ENCODE measurements at regions not wholly inside any gene's neighbourhood (a gene's known extent, or its start where the extent isn't known, plus 50 kb on each side); places are given as distances from the start of the nearest gene placed in this dataset.
"Not testable (repeated sequence)": the region's sequence is repeated elsewhere in the genome, so short reads cannot be mapped to it uniquely, and the experiment has no call there.

DNA sequence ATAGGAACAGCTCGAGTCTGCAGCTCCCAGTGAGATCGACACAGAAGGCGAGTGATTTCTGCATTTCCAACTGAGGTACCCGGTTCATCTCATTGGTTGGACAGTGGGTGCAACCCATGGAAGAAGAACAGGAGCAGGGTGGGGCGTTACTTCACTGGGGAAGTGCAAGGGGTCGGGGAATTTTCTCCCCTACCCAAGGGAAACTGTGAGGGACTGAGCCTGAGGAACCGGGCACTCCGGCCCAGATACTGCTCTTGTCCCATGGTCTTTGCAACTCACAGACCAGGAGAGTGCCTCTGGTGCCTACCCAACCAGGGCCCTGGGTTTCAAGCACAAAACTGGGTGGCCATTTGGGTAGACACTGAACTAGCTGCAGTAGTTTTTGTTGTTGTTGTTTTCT is 307.1 kb downstream of the AMY1C start:
- Histone ChIP-seq H3K4me1 (ENCODE audit: control insufficient read depth, extremely low read depth, insufficient read depth, low read length) (no peaks in the 10 kb centered on the region), H2AFZ (ENCODE audit: low read depth, low read length) (no peak overlapping the region), H3K4me3 (replicated peaks in 1 of 3; ENCODE audit: insufficient read depth in 1 of 3, low read depth in 1 of 3, low read length in 3 of 3) (no peak overlapping the region), H4K20me1 (replicated peaks; ENCODE audit: control insufficient read depth, extremely low read depth, insufficient read depth, low read length) (no peaks in the 10 kb centered on the region), H3K9ac (replicated peaks; ENCODE audit: extremely low read depth, insufficient read depth, low read length) (no peak overlapping the region), H3K9me3 (replicated peaks; ENCODE audit: control insufficient read depth, insufficient read depth, low read length) (no peaks in the 10 kb centered on the region), H3K79me2 (ENCODE audit: control insufficient read depth, insufficient read depth, low read length) (no peaks in the 10 kb centered on the region), H3K27me3 (ENCODE audit: control insufficient read depth in 2 of 2, insufficient read depth in 2 of 2, low read length in 2 of 2) (no peaks in the 10 kb centered on the region), H3K4me2 (ENCODE audit: insufficient read depth, low read length) (no peak overlapping the region), H3K27ac (ENCODE audit: insufficient read depth, low read depth, low read length) (no peak overlapping the region), H3K9me1 (replicated peaks; ENCODE audit: control insufficient read depth, extremely low read depth, insufficient read depth, low read length) (no peaks in the 10 kb centered on the region), H3K36me3 (ENCODE audit: control insufficient read depth in 2 of 2, extremely low read depth in 1 of 2, insufficient read depth in 2 of 2, low read length in 2 of 2) (no peaks in the 10 kb centered on the region)
- no peak for TF ChIP-seq FOS (IDR thresholded peaks at IDR 0.05; ENCODE audit: borderline replicate concordance, insufficient read depth, low read length)
- TF ChIP-seq POLR2AphosphoS5 (IDR thresholded peaks at IDR 0.05; ENCODE audit: insufficient read depth, low read depth, low read length): no peak
- TF ChIP-seq, protein P1, sequence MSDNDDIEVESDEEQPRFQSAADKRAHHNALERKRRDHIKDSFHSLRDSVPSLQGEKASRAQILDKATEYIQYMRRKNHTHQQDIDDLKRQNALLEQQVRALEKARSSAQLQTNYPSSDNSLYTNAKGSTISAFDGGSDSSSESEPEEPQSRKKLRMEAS (IDR thresholded peaks at IDR 0.05; ENCODE audit: insufficient read depth, insufficient read length): no peak
- TF ChIP-seq GATA2 (IDR thresholded peaks at IDR 0.05; ENCODE audit: insufficient read depth, insufficient read length, low read depth, low read length): no peak
- TF ChIP-seq EZH2 (IDR thresholded peaks at IDR 0.05; ENCODE audit: borderline replicate concordance, low read depth, low read length, severe bottlenecking): no peak
- BruUV-seq (replicated peaks): no TSS peak
- dilution Hi-C loops (cut with MboI; ENCODE audit: extremely low pct_ligation_motif_present, low sequenced_read_pairs): no loop called here
- CTCF ChIA-PET: no interaction called here
- FAIRE-seq (no peak), DNase-seq (ENCODE audit: low read depth, low spot score) (no peak)
- intact Hi-C loops (cut with micrococcal nuclease): no loop called here
- POLR2A ChIA-PET: no interaction called here

DNA sequence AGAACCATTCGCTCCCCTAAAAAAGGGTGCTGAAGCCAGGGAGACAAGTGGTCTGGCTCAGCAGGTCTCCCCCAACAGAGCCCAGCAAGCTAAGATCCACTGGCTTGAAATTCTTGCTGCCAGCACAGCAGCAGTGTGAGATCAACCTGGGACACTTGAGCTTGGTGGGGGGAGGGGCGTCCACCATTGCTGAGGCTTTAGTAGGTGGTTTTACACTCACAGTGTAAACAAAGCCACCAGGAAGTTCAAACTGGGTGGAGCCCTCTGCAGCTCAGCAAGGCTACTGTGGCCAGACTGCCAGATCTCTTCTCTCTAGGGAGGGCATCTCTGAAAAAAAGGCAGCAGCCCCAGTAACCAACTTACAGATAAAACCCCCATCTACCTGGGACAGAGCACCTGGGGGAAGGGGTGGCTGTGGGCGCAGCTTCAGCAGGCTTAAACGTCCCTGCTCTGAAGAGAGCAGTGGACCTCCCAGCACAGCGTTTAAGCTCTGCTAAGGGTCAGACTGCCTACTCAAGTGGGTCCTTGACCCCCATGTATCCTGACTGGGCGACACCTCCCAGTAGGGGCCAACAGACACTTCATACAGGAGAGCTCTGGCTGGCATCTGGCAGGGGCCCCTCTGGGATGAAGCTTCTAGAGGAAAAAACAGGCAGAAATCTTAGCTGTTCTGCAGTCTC is 307.7 kb downstream of the AMY1C start:
- H2AFZ ChIP-seq (ENCODE audit: low read depth, low read length); H3K79me2 ChIP-seq (ENCODE audit: control insufficient read depth, insufficient read depth, low read length); H3K4me1 ChIP-seq (ENCODE audit: control insufficient read depth, extremely low read depth, insufficient read depth, low read length); intact Hi-C loops (cut with micrococcal nuclease); FAIRE-seq; BruUV-seq (replicated peaks); H3K9ac ChIP-seq (replicated peaks; ENCODE audit: extremely low read depth, insufficient read depth, low read length); dilution Hi-C loops (cut with MboI; ENCODE audit: extremely low pct_ligation_motif_present, low sequenced_read_pairs); DNase-seq (ENCODE audit: low read depth, low spot score); H3K27me3 ChIP-seq (ENCODE audit: control insufficient read depth in 2 of 2, insufficient read depth in 2 of 2, low read length in 2 of 2); POLR2A ChIA-PET; H3K9me1 ChIP-seq (replicated peaks; ENCODE audit: control insufficient read depth, extremely low read depth, insufficient read depth, low read length); H3K4me2 ChIP-seq (ENCODE audit: insufficient read depth, low read length); H3K27ac ChIP-seq (ENCODE audit: insufficient read depth, low read depth, low read length); H3K36me3 ChIP-seq (ENCODE audit: control insufficient read depth in 2 of 2, extremely low read depth in 1 of 2, insufficient read depth in 2 of 2, low read length in 2 of 2); H4K20me1 ChIP-seq (replicated peaks; ENCODE audit: control insufficient read depth, extremely low read depth, insufficient read depth, low read length); H3K4me3 ChIP-seq (replicated peaks in 1 of 3; ENCODE audit: insufficient read depth in 1 of 3, low read depth in 1 of 3, low read length in 3 of 3); CTCF ChIA-PET; H3K9me3 ChIP-seq (replicated peaks; ENCODE audit: control insufficient read depth, insufficient read depth, low read length): not testable (repeated sequence)

DNA sequence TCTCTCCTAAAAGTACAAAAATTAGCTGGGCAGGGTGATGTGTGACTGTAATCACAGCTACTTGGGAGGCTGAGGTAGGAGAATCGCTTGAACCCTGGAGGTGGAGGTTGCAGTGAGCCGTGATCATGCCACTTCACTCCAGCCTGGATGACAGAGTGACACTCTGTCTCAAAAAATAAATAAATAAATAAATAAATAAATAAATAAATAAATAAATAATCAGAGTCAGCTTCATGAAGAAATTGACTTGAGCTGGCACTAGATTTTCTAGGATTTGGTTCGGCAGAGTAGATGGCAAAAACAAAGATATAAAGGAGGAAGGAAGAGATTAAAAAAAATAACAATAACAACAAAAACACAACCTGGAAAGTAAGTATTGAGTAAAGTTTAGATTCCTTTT is 311.9 kb downstream of the AMY1C start:
- dilution Hi-C loops (cut with MboI; ENCODE audit: extremely low pct_ligation_motif_present, low sequenced_read_pairs); H3K27me3 ChIP-seq (ENCODE audit: control insufficient read depth in 2 of 2, insufficient read depth in 2 of 2, low read length in 2 of 2); H3K36me3 ChIP-seq (ENCODE audit: control insufficient read depth in 2 of 2, extremely low read depth in 1 of 2, insufficient read depth in 2 of 2, low read length in 2 of 2); FAIRE-seq; H3K79me2 ChIP-seq (ENCODE audit: control insufficient read depth, insufficient read depth, low read length); H3K4me3 ChIP-seq (replicated peaks in 1 of 3; ENCODE audit: insufficient read depth in 1 of 3, low read depth in 1 of 3, low read length in 3 of 3); intact Hi-C loops (cut with micrococcal nuclease); H3K9ac ChIP-seq (replicated peaks; ENCODE audit: extremely low read depth, insufficient read depth, low read length); DNase-seq (ENCODE audit: low read depth, low spot score); BruUV-seq (replicated peaks); H3K4me1 ChIP-seq (ENCODE audit: control insufficient read depth, extremely low read depth, insufficient read depth, low read length); H3K9me3 ChIP-seq (replicated peaks; ENCODE audit: control insufficient read depth, insufficient read depth, low read length); POLR2A ChIA-PET; H3K27ac ChIP-seq (ENCODE audit: insufficient read depth, low read depth, low read length); CTCF ChIA-PET; H4K20me1 ChIP-seq (replicated peaks; ENCODE audit: control insufficient read depth, extremely low read depth, insufficient read depth, low read length); H3K4me2 ChIP-seq (ENCODE audit: insufficient read depth, low read length); H2AFZ ChIP-seq (ENCODE audit: low read depth, low read length); H3K9me1 ChIP-seq (replicated peaks; ENCODE audit: control insufficient read depth, extremely low read depth, insufficient read depth, low read length): not testable (repeated sequence)

All from endothelial cell of umbilical vein (primary cell).